T-helper 17 cell (primary cell): ENCODE measurements at regions not wholly inside any gene's neighbourhood (a gene's known extent, or its start where the extent isn't known, plus 50 kb on each side); places are given as distances from the start of the nearest gene placed in this dataset.

Experiments used
- ATAC-seq: fragments of 150-1000 bp; cut with Tn5 transposase; 2 replicates; pipeline ENCODE4 v1.10.0; 2021; ENCODE audit warnings: mild to moderate bottlenecking, moderate library complexity
- DNase-seq, 3 donors: peaks; one replicate each; pipeline versions ENCODE4 v3.0.0 to v3.0.0-alpha.2; 2020 to 2021
- H3K9me3 ChIP-seq: one replicate; pipeline ENCODE4 v1.7.0; 2013; ENCODE audit warnings: low read length, mild to moderate bottlenecking; ENCODE audit not compliant: control insufficient read depth, poor library complexity, severe bottlenecking
- H3K27ac Mint-ChIP-seq: one replicate; pipeline ENCODE4 v1.8.0; 2022; ENCODE audit warnings: mild to moderate bottlenecking, moderate library complexity, mixed read lengths
- H3K27me3 Mint-ChIP-seq: one replicate; pipeline ENCODE4 v1.8.0; 2022; ENCODE audit warnings: mixed read lengths
- H3K36me3 Mint-ChIP-seq: one replicate; pipeline ENCODE4 v1.8.0; 2022; ENCODE audit warnings: low read depth, mixed read lengths
- H3K4me1 Mint-ChIP-seq: one replicate; pipeline ENCODE4 v1.8.0; 2022; ENCODE audit warnings: mild to moderate bottlenecking, mixed read lengths
- H3K4me3 Mint-ChIP-seq: one replicate; pipeline ENCODE4 v1.8.0; 2022; ENCODE audit warnings: mild to moderate bottlenecking, moderate library complexity, mixed read lengths

DNA sequence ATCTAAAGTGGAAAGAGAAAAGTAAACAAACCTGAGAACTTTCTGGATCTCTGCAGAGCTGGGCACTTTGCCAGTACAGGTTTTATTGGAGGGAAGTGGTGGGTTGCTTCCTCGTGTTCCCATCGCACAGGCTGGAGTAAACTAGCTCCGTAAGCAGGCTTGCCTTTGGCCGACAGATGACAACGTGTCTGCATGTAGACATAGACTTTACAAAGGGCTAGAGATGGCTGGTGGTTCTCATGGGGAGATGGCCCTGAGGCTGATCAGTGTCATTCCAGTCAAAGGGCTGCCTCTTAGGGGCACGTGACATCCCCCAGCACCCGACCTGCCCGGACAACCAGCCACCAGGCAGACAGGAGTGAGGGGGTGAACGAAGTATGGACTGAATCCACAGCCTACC, 98.8 kb downstream of the YTHDF1 start:
- ATAC-seq (no peak), DNase-seq (no peak)
- no peak overlapping the region for H3K4me3 Mint-ChIP-seq
- H3K36me3 Mint-ChIP-seq: no peaks in the 10 kb centered on the region
- no peak overlapping the region for H3K27ac Mint-ChIP-seq
- H3K4me1 Mint-ChIP-seq: no peaks in the 10 kb centered on the region
- no peaks in the 10 kb centered on the region for H3K9me3 ChIP-seq
- H3K27me3 Mint-ChIP-seq: peaks cover 62% of the 10 kb centered on the region

DNA sequence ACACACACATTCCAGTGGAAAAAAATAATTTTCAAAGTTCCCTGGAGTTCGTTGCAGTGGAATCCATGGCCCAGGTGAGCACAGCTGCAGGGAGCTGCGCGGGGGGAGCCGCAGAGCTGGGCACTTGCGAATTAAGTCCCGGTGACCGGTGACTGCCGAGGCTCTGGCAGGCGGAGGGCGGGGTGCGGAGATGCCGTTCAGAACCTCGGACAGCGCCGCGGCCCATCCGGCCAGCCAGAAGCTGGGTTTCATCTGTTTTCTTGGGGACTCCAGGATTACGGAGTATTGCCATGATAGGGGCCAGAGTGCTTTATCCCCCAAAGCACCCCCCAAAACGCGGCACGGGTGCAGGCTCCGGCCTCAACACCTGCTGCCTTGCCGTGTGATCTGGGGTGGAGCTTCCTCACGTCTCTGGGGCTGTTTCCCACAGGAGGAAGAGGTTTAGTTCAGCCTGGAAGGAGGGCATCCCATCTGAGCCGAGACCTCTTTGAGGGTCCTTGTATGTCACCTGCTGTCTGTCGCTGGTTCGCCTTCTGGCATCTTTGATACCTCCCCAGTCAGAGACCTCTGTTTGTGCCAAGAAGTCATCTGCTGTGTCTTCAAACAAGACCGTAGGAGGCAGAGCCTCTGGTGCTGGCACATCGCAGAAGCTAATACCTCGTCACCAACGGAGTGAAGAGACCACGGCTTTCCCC, 99.4 kb downstream of the YTHDF1 start:
- Mint-ChIP-seq H3K36me3 (no peaks in the 10 kb centered on the region), H3K4me3 (no peak overlapping the region), H3K27me3 (peaks cover 61% of the 10 kb centered on the region), H3K4me1 (no peaks in the 10 kb centered on the region), H3K27ac (no peak overlapping the region)
- DNase-seq (peak in 1 of 3 donors; percentile 7), ATAC-seq (no peak)
- H3K9me3 ChIP-seq: no peaks in the 10 kb centered on the region

DNA sequence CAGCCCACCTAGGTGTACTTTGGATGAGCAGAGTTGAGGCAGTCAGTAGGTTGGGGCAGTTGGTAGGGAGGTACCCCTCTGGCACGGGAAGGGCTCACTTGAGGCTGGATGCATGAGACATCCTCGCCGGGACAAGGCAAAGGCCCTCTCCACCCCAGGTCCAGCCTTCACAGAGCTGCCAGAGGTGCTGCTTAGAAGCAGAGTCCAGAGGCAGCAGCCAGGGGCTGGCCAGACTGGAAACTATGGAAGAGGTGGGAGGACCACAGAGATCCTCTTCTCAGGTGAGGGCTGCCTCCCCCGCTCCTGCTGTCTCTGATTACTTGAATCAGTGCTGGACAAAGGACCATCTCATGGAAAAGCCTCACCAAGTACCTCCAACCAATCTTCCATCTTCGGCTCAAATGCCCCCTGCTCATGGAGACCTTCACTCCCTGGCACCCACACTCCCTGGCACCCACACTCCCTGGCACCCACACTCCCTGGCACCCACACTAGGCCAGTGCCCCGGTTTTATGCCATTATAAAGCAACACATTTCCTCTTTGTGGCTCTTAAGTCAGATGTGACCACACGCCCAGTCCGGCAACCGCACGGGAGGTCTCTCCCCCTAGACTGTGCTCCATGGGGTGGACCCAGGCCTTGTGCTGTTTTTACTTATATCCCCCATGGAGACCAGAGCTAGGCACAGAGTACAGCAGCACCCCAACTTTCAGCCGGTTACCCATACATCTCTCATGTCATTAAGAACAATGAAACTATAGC, 100.1 kb downstream of the YTHDF1 start:
- Mint-ChIP-seq H3K4me1 (no peaks in the 10 kb centered on the region), H3K27me3 (peaks cover 56% of the 10 kb centered on the region)
- ATAC-seq: no peak

DNA sequence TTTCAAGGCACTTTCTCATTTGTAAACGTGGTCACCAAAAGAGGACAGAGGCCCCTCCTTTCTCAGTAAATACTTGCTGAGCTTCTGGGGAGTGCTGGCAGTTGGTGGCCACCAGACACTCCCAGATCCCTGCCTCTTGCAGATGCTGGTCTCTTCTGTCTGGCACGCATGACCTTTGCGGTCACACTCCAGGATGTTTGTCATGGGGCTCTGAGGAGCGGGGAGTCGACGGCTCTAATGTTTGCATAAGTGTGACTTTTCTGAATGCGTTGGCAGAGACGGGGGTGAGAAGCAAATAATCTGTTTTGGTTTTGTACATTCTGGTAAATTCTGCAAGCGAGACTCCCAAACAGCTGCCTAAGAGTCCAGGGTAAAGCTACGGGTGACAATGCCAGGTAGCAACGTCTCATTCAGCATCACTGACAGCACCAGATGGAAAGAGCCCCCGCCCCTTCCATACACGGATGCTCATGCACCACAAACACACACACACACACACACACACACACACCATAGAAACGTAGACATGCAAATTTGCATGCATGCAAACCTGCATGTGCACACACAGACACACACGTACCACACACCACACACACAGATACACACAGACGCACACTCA, 101.1 kb downstream of the YTHDF1 start:
- H3K27me3 Mint-ChIP-seq: peaks cover 56% of the 10 kb centered on the region

More for the DNA sequence above, 100.1 kb downstream of the YTHDF1 start:
- no peaks in the 10 kb centered on the region for H3K9me3 ChIP-seq
- H3K27ac Mint-ChIP-seq: no peak overlapping the region
- H3K4me3 Mint-ChIP-seq: no peak overlapping the region
- DNase-seq: peak in 1 of 3 donors; percentile 1
- no peaks in the 10 kb centered on the region for H3K36me3 Mint-ChIP-seq

DNA sequence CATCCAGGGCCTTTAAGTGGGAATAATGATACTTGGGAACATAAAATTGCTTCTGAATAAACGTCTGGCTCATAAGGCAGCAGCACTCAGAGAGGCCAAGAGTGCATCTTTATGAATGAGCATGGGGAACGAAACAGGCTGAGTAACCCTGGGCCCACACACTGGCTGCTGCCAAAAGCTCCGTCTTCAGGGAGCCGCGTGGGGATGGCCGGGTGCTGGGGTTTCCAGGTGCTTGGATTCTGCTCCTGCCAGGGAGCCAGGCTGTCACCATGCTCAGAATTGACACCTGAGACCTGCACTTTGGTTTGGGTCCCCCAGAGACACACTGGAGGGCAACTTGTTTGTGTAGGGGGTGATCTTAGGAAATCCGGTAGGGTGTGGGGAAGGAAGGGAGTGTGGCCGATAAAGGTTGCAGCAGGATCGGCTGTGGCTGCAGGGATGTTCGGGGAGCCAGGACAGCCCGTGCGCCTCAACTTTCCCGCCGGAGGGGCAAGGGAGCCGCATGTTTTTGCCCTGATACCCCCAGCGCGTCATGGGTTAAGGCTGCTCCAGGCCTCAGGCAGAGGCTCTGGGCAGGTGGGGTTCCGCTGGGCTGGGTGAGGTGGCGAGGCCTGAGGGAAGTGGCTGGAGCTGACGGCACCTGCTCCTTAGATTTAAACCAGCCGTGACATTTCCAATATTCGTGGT, 101.8 kb downstream of the YTHDF1 start:
- peak in 1 of 3 donors; percentile 2 for DNase-seq
- H3K36me3 Mint-ChIP-seq: no peaks in the 10 kb centered on the region

More for the DNA sequence above, 101.1 kb downstream of the YTHDF1 start:
- H3K9me3 ChIP-seq: no peaks in the 10 kb centered on the region
- H3K4me3 Mint-ChIP-seq: no peak overlapping the region
- ATAC-seq (no peak), DNase-seq (no peak)
- no peaks in the 10 kb centered on the region for H3K4me1 Mint-ChIP-seq
- H3K36me3 Mint-ChIP-seq: no peaks in the 10 kb centered on the region
- no peak overlapping the region for H3K27ac Mint-ChIP-seq

DNA sequence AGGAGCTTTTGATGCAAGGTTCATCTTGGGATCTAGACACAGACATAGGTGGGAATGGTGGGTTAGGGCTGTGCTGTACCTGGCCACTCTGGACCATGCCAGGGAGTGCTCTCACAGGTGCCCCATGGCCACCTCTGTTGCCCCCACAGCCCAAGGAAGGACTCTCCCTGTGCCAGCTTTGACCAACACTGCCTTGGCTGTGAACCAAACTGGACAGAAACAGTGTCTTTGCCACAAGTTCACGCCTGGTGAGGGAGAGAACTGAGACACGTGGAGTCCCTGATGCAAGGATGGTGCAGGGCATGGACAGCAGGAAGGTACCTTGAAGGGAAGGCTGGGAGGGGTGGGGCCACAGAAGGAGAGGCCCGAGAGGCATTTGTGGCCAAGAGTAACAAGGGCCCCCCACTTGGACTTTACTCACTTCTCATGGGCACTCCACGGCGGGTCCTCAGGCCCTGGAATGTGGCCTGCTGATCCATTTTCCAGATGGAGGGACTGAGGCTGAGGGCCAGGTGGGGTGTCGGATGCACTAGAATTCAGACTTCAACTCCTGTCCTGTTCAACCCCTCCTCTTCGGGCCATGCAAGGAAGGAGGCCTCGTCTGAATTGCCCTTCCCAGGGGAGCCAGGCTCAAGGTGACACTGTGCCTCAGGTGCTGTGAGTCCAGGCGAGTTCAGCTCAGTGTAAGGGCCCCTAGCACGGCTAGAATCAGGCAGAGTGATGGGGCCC, 103.3 kb downstream of the YTHDF1 start:
- peak in 1 of 3 donors; percentile 0 for DNase-seq
- H3K27me3 Mint-ChIP-seq: peaks cover 36% of the 10 kb centered on the region
- no peaks in the 10 kb centered on the region for H3K9me3 ChIP-seq
- no peak overlapping the region for H3K27ac Mint-ChIP-seq
- H3K4me3 Mint-ChIP-seq: no peak overlapping the region
- ATAC-seq: no peak
- H3K4me1 Mint-ChIP-seq: no peaks in the 10 kb centered on the region
- no peaks in the 10 kb centered on the region for H3K36me3 Mint-ChIP-seq

More for the DNA sequence above, 101.8 kb downstream of the YTHDF1 start:
- H3K4me3 Mint-ChIP-seq: no peak overlapping the region
- no peak overlapping the region for H3K27ac Mint-ChIP-seq
- H3K9me3 ChIP-seq: no peaks in the 10 kb centered on the region
- ATAC-seq: no peak
- no peaks in the 10 kb centered on the region for H3K4me1 Mint-ChIP-seq
- peaks cover 51% of the 10 kb centered on the region for H3K27me3 Mint-ChIP-seq

DNA sequence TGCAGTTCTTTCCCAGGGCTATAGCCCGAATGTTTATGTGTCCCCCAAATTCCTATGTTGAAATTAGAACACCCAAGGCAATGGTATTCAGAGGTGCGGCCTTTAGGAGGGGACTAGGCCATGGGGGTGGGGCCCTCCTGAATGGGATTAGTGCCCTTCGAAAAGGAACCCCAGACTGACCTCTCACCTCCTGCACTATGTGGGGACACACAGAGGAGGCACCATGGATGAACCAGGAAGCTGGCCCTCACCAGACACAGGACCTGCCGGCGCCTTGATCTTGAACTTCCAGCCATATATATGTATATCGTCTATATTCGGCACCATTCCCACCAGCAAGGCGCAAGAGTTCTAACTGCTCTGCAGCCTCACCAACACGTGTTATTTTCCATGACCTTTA, 101.5 kb upstream of the BHLHE23 start:
- H3K27ac Mint-ChIP-seq: no peak overlapping the region
- no peaks in the 10 kb centered on the region for H3K4me1 Mint-ChIP-seq
- no peak overlapping the region for H3K4me3 Mint-ChIP-seq
- no peaks in the 10 kb centered on the region for H3K9me3 ChIP-seq
- DNase-seq (no peak), ATAC-seq (no peak)
- no peaks in the 10 kb centered on the region for H3K36me3 Mint-ChIP-seq
- no peaks in the 10 kb centered on the region for H3K27me3 Mint-ChIP-seq

DNA sequence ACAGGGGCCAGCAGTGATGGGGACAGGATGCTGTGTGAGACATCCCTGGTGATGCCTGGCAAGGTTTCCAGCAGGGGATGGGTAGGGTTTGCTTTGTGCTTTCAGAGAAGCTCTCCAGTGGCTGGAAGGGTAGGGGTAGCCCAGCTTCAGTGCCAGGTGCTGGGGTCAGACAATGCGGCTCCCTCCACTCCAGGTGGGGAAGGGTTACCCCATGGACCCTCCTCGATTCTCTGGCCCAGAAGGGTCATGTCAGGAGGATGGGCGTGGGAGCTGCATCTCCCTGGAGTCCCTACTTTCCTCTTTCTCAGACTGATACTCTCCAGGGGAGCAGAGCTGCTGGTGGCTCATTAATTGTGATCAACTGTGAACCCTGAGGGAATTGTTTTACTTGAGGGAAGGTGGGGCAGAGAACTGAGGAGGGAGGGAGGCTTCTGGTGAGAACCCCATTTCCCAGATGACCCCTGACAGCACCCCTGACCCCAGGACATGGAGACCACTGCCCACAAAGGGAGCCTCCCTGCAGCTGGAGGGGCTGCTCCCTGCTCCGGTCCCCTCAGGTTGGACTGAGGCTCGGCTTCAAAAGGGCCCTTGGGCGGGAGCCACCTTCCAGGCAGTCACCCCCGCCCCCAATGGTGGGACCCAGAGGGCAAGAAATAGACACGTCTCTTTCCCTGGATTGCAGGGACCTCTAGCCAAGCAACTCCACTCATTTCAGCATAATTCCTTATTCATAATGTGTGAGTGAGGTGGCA, 100.9 kb upstream of the BHLHE23 start:
- H3K4me3 Mint-ChIP-seq: no peak overlapping the region
- H3K27ac Mint-ChIP-seq: no peak overlapping the region
- no peak for ATAC-seq
- DNase-seq: no peak
- H3K36me3 Mint-ChIP-seq: no peaks in the 10 kb centered on the region
- no peaks in the 10 kb centered on the region for H3K27me3 Mint-ChIP-seq
- no peaks in the 10 kb centered on the region for H3K4me1 Mint-ChIP-seq
- H3K9me3 ChIP-seq: no peaks in the 10 kb centered on the region

DNA sequence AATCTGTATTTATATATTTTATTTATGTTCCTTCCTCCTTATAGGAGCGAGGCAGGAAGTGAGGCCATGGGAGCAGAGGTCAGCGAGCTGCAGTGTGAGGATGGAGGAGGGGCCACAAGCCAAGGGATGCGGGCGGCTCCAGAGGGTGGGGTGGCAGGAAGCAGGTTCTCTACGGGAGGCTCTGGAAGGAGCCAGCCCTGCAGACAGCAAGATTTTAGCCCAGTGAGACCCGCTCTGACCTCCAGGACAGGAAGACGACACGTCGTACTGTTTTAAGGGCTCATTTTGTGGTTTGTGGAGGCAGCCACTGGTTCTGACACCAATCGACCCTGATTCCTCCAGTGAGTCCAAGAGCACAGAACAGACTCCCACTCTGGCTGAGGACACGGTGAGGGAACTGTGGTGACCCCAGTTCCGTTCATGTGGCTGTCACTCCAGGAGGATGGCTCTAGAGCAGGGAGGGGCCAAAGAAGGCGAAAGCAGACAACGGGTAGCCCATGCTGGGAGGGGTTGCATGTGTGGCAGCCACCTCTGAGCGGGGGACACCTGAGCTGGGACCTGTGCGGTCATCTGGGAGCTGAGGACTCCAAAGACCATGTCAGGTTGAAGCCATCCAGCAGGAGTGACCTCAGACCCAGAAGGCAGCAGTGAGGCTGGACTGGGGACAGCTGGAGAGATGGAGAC, 100.1 kb upstream of the BHLHE23 start:
- no peak for DNase-seq
- Mint-ChIP-seq H3K36me3 (no peaks in the 10 kb centered on the region), H3K4me3 (no peak overlapping the region), H3K27me3 (no peaks in the 10 kb centered on the region), H3K27ac (no peak overlapping the region), H3K4me1 (no peaks in the 10 kb centered on the region)
- H3K9me3 ChIP-seq: no peaks in the 10 kb centered on the region
- ATAC-seq: no peak

DNA sequence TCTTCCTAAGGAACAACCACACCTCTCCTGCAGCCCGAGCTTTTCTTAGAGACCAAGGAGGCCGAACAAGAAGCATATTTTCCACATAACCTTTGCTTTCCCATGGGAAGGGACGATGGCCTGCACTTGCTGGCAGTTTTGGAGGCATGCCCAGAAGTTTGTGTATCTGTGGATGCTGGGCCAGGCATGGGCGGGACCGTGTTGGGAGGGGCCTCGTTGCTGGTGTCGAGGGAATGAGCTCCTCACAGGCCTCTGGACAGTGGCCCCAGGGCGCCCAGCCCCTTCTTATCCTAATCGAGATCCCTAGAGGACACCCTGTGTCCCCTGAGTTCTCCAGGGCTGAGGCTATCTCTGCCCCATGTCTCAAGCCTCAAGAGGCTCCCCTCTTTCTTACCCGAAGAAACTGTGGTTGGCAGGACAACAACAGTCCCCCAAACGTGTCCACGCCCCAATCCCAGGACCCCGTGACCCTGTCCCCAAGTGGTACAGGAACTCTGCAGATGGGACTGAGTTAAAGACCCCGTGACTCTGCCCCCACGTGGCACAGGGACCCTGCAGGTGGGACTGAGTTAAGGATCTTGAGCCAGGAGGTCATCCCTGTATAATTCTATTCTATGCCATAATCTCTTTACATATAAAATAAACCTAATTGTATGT, 99.5 kb upstream of the BHLHE23 start:
- H3K4me1 Mint-ChIP-seq: peaks cover 2% of the 10 kb centered on the region
- ATAC-seq (no peak), DNase-seq (no peak)
- H3K4me3 Mint-ChIP-seq: no peak overlapping the region
- H3K36me3 Mint-ChIP-seq: no peaks in the 10 kb centered on the region
- H3K27me3 Mint-ChIP-seq: no peaks in the 10 kb centered on the region
- no peak overlapping the region for H3K27ac Mint-ChIP-seq
- no peaks in the 10 kb centered on the region for H3K9me3 ChIP-seq

DNA sequence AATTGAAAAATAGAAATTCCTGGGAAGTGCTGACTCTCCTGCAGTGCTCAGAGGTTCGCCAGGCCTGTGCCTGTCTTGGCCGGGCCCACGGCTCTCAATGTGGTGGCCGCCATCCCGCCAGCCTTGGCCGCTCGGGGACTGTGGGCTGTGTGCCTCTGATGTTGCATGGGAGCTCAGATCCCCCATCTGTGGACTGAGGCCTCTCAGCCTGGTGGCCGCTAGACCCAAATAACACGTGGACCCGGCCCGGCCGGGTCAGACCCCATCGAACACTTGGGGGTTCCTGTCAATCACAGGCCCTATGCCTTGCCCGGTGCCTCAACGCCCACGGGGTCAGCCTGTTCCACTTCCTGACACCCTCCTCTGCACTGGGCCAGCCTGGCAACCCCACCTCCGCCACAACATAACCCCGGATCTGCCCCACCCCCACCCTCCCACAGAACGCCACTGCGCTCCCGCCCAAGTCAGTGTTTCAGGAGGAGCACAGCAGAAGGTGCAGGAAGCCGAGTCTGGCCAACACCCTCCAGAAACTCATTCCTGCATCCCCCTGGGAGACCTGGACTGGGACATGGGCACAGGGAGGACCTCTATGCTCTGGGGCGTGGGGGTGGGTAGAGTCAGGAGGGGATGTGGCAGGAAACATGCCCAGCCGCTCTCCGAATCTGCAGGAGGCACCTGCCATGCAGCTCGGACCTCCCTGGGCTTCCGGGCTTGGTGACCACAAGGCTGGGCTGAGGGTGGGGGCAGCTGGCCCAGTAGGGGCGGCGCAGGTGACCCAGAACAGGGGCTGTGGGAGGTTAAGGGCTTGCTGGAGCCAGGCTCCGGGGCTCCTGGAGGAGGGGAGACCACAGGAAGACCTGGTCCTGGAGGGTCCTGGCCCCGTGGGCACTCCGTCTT, 98.7 kb upstream of the BHLHE23 start:
- DNase-seq (no peak), ATAC-seq (no peak)
- H3K9me3 ChIP-seq: no peaks in the 10 kb centered on the region
- Mint-ChIP-seq H3K27me3 (no peaks in the 10 kb centered on the region), H3K27ac (no peak overlapping the region), H3K4me1 (peaks cover 2% of the 10 kb centered on the region), H3K4me3 (peak overlapping the region; percentile 9), H3K36me3 (no peaks in the 10 kb centered on the region)
